Tibial nerve (tissue), 4 donors: ENCODE measurements at regions not wholly inside any gene's neighbourhood (a gene's known extent, or its start where the extent isn't known, plus 50 kb on each side); places are given as distances from the start of the nearest gene placed in this dataset.

ENCODE experiments used
- DNase-seq, 2 donors: peaks; one replicate each; pipeline ENCODE4 v3.0.0-alpha.2; 2019; ENCODE audit warnings: low spot score in 2 of 2
- H3K27ac ChIP-seq, 4 donors: fragments of 200-600 bp; sonication (generic) in 3 of 4; one replicate each; pipeline ENCODE4 v1.5.1; 2017 to 2019; ENCODE audit warnings: mild to moderate bottlenecking in 1 of 4
- H3K27me3 ChIP-seq, 2 donors: fragments of 200-600 bp; sonication (generic) in 1 of 2; one replicate each; pipeline versions ENCODE4 v1.5.1 to v1.6.0; 2017 to 2019
- H3K36me3 ChIP-seq, 3 donors: fragments of 200-600 bp; sonication (generic); one replicate each; pipeline ENCODE4 v1.5.1; 2018 to 2019
- H3K4me1 ChIP-seq, 4 donors: fragments of 200-600 bp; sonication (generic) in 3 of 4; one replicate each; pipeline ENCODE4 v1.5.1; 2017 to 2019
- H3K4me3 ChIP-seq, 4 donors: fragments of 200-600 bp; sonication (generic) in 3 of 4; one replicate each; pipeline ENCODE4 v1.5.1; 2017 to 2019; ENCODE audit warnings: mild to moderate bottlenecking in 1 of 4, moderate library complexity in 1 of 4
- H3K9me3 ChIP-seq, 4 donors: fragments of 200-600 bp; sonication (generic) in 3 of 4; one replicate each; pipeline ENCODE4 v1.5.1; 2017 to 2019
- EP300 ChIP-seq, 2 donors: sonication (generic); formaldehyde crosslinking; IDR thresholded peaks; one replicate each; pipeline ENCODE4 v1.6.1; 2017; ENCODE audit warnings: antibody characterized with exemption in 2 of 2, mild to moderate bottlenecking in 1 of 2
- POLR2A ChIP-seq, 2 donors: fragments of 450-650 bp; IDR thresholded peaks; one replicate each; pipeline ENCODE4 v1.6.1; 2017; ENCODE audit warnings: antibody characterized with exemption in 2 of 2, mild to moderate bottlenecking in 2 of 2, moderate library complexity in 2 of 2
- WGBS, 2 donors: methylation state at CpG; one replicate each; pipeline ENCODE4 v1.1.5; 2018; 5-methylcytosine and 5-hydroxymethylcytosine counted together
- TF ChIP-seq, protein P1 (sequence below), 5 experiments: fragments of 200-600 bp in 3 of 5; fragments of 450-650 bp in 2 of 5; sonication (generic) in 3 of 5; IDR thresholded peaks; one replicate each; pipeline ENCODE4 v1.5.1; 2016 to 2019; ENCODE audit warnings: antibody characterized with exemption in 5 of 5, mild to moderate bottlenecking in 3 of 5, moderate library complexity in 2 of 5

DNA sequence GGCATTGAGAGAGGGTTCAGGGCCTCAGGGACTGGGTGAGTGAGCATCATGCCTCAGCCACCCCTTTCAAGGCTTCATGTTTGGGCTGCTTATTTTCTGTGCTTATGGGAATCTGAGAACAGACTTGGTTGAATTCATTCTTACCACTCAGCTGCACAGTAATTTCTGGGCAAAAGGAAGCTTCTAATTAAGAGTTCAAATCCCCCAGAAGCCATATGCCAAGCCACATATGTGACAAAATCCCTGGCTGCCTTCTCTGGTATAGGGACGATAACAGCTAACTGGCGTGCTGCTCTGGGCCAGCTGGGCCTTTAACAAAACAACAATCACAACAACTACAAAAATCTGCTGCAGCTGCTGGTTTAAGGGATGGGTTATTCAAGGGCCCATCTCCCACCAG lies 181.0 kb upstream of the ANKRD28 start:
- Histone ChIP-seq H3K4me1 (no peaks in the 10 kb centered on the region), H3K36me3 (no peaks in the 10 kb centered on the region), H3K27ac (no peak overlapping the region), H3K9me3 (peaks cover 0 to 4% (median 0%) of the 10 kb centered on the region in 4 donors), H3K27me3 (no peaks in the 10 kb centered on the region), H3K4me3 (no peak overlapping the region)
- WGBS, 2 donors = 90 to 91% methylated on average over 2 of the region's 2 CpGs
- no peak for DNase-seq
- TF ChIP-seq, protein P1, sequence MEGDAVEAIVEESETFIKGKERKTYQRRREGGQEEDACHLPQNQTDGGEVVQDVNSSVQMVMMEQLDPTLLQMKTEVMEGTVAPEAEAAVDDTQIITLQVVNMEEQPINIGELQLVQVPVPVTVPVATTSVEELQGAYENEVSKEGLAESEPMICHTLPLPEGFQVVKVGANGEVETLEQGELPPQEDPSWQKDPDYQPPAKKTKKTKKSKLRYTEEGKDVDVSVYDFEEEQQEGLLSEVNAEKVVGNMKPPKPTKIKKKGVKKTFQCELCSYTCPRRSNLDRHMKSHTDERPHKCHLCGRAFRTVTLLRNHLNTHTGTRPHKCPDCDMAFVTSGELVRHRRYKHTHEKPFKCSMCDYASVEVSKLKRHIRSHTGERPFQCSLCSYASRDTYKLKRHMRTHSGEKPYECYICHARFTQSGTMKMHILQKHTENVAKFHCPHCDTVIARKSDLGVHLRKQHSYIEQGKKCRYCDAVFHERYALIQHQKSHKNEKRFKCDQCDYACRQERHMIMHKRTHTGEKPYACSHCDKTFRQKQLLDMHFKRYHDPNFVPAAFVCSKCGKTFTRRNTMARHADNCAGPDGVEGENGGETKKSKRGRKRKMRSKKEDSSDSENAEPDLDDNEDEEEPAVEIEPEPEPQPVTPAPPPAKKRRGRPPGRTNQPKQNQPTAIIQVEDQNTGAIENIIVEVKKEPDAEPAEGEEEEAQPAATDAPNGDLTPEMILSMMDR (IDR thresholded peaks at IDR 0.05) = no peak
- TF ChIP-seq POLR2A (IDR thresholded peaks at IDR 0.05) = no peak
- no peak for TF ChIP-seq EP300 (IDR thresholded peaks at IDR 0.05)

- Histone ChIP-seq H3K27me3 (no peaks in the 10 kb centered on the region), H3K4me3 (no peak overlapping the region), H3K9me3 (peaks cover 0 to 4% (median 0%) of the 10 kb centered on the region in 4 donors), H3K27ac (no peak overlapping the region), H3K4me1 (no peaks in the 10 kb centered on the region), H3K36me3 (no peaks in the 10 kb centered on the region)
- 51 to 87% methylated on average over 2 of the region's 2 CpGs for WGBS, 2 donors
- TF ChIP-seq, protein P1 (IDR thresholded peaks at IDR 0.05) = no peak
- peak in 1 of 2 donors; percentile 18 for TF ChIP-seq EP300 (IDR thresholded peaks at IDR 0.05)
- peak in 1 of 2 donors; percentile 11 for DNase-seq
Observed at GRCh38 chr3:15979495-15979894, 181.7 kb upstream of the ANKRD28 start.

- peaks cover 0 to 4% (median 0%) of the 10 kb centered on the region in 4 donors for H3K9me3 ChIP-seq
- H3K27ac ChIP-seq = no peak overlapping the region
- H3K36me3 ChIP-seq = no peaks in the 10 kb centered on the region
- no peak for DNase-seq
- no peaks in the 10 kb centered on the region for H3K27me3 ChIP-seq
- no peak overlapping the region for H3K4me3 ChIP-seq
- TF ChIP-seq, protein P1 (IDR thresholded peaks at IDR 0.05) = no peak
- TF ChIP-seq POLR2A (IDR thresholded peaks at IDR 0.05) (no peak), EP300 (IDR thresholded peaks at IDR 0.05) (no peak)
- no peaks in the 10 kb centered on the region for H3K4me1 ChIP-seq
- WGBS, 2 donors = 75 to 81% methylated on average over 3 of the region's 3 CpGs
Observed at GRCh38 chr3:15979900-15980299, 182.1 kb upstream of the ANKRD28 start.

DNA sequence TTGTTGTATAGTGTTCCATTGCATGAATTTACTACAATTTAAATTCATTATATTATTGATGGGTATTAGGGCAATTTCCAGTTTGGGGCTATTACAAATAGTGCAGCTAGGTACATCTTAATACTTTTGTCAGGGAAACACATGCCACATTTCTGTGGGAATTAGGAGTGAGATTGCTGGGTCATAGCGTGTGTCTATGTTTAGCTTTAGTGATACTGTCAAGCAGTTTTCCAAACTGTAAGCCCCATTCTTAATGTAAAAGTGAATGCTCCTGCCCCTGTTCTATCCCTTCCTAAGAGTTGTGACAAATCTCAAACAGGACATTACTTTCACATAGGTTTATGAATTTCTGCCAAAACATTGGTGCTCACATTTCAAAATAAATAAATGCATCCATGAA lies 184.5 kb upstream of the ANKRD28 start:
- WGBS, 2 donors = 70 to 83% methylated on average over 1 of the region's 1 CpG
- no peak for DNase-seq

GRCh38 chr3:15982667-15983196 lies 185.0 kb upstream of the ANKRD28 start:
- no peak for DNase-seq
- Histone ChIP-seq H3K4me1 (no peaks in the 10 kb centered on the region), H3K27ac (peak overlapping the region; percentile 16 to 88 (median 54)), H3K27me3 (no peaks in the 10 kb centered on the region), H3K4me3 (no peak overlapping the region), H3K9me3 (peaks cover 0 to 4% (median 0%) of the 10 kb centered on the region in 4 donors), H3K36me3 (no peaks in the 10 kb centered on the region)
- 54 to 68% methylated on average over 10 of the region's 10 CpGs for WGBS, 2 donors
- TF ChIP-seq EP300 (IDR thresholded peaks at IDR 0.05) = peak in 1 of 2 donors; percentile 57
- TF ChIP-seq, protein P1 (IDR thresholded peaks at IDR 0.05) = no peak
- no peak for TF ChIP-seq POLR2A (IDR thresholded peaks at IDR 0.05)

More for the DNA sequence above, 184.5 kb upstream of the ANKRD28 start:
- no peaks in the 10 kb centered on the region for H3K36me3 ChIP-seq
- peaks cover 0 to 4% (median 0%) of the 10 kb centered on the region in 4 donors for H3K9me3 ChIP-seq
- no peak overlapping the region for H3K4me3 ChIP-seq
- TF ChIP-seq, protein P1 (IDR thresholded peaks at IDR 0.05) = no peak
- TF ChIP-seq POLR2A (IDR thresholded peaks at IDR 0.05) = no peak
- no peak for TF ChIP-seq EP300 (IDR thresholded peaks at IDR 0.05)
- no peaks in the 10 kb centered on the region for H3K4me1 ChIP-seq
- no peaks in the 10 kb centered on the region for H3K27me3 ChIP-seq
- peak overlapping the region in 2 of 4 donors; percentile 58 to 75 for H3K27ac ChIP-seq
